SK-N-MC (cell line): ENCODE measurements at regions not wholly inside any gene's neighbourhood (a gene's known extent, or its start where the extent isn't known, plus 50 kb on each side); places are given as distances from the start of the nearest gene placed in this dataset.

Source experiments
- DNase-seq: peaks from one replicate; pipeline ENCODE4 v3.0.0-alpha.2; 2011; ENCODE audit warnings: low read depth, low spot score
- H3K27ac ChIP-seq: fragments of 200-600 bp; sonication (generic); 2 replicates; pipeline ENCODE4 v1.5.1; 2016; ENCODE audit warnings: mixed run types
- H3K36me3 ChIP-seq: fragments of 200-600 bp; sonication (generic); 2 replicates; pipeline ENCODE4 v1.6.1; 2017; ENCODE audit warnings: antibody characterized with exemption, low read length, mixed read lengths; ENCODE audit not compliant: insufficient read depth
- H3K4me3 ChIP-seq: fragments of 200-600 bp; sonication (generic); 2 replicates; pipeline ENCODE4 v1.5.1; 2016
- H3K9ac ChIP-seq: fragments of 200-600 bp; sonication (generic); 2 replicates; pipeline ENCODE4 v1.8.0; 2017; ENCODE audit warnings: mixed run types, mixed read lengths; ENCODE audit not compliant: insufficient read length
- H3K9me3 ChIP-seq: fragments of 200-600 bp; sonication (generic); 2 replicates; pipeline ENCODE4 v1.6.1; 2017; ENCODE audit warnings: low read depth, mild to moderate bottlenecking, antibody characterized with exemption, low read length, moderate library complexity, mixed read lengths
- EZH2 ChIP-seq: fragments of 200-600 bp; sonication (generic); IDR thresholded peaks from one replicate; pipeline ENCODE4 v1.6.1; 2017; ENCODE audit warnings: antibody characterized with exemption
- FOXP2 ChIP-seq: optimal IDR thresholded peaks from 2 replicates; pipeline ENCODE3; 2011; ENCODE audit warnings: mild to moderate bottlenecking, moderate library complexity; ENCODE audit not compliant: insufficient read depth; ENCODE audit errors: extremely low read length, control extremely low read depth
- POLR2AphosphoS5 ChIP-seq: IDR thresholded peaks from 2 replicates; pipeline ENCODE4 v1.6.1; 2012; ENCODE audit warnings: mild to moderate bottlenecking, low read depth, low read length, borderline replicate concordance

GRCh38 chr17:79385962-79386563 is 224.8 kb downstream of the RBFOX3 start:
- no peak overlapping the region for H3K27ac ChIP-seq
- DNase-seq, result no peak
- no peaks in the 10 kb centered on the region for H3K36me3 ChIP-seq
- TF ChIP-seq POLR2AphosphoS5, result no peak
- TF ChIP-seq FOXP2, result no peak
- no peak for TF ChIP-seq EZH2
- no peak overlapping the region for H3K9ac ChIP-seq
- H3K4me3 ChIP-seq, result no peak overlapping the region
- H3K9me3 ChIP-seq, result no peaks in the 10 kb centered on the region

GRCh38 chr17:79382313-79382712 is 228.5 kb downstream of the RBFOX3 start:
- no peak overlapping the region for H3K4me3 ChIP-seq
- DNase-seq, result no peak
- H3K9me3 ChIP-seq, result no peaks in the 10 kb centered on the region
- no peak for TF ChIP-seq POLR2AphosphoS5
- TF ChIP-seq FOXP2, result no peak
- TF ChIP-seq EZH2, result no peak
- no peaks in the 10 kb centered on the region for H3K36me3 ChIP-seq
- no peak overlapping the region for H3K9ac ChIP-seq
- H3K27ac ChIP-seq, result no peak overlapping the region

GRCh38 chr17:79379700-79380445 is 231.0 kb downstream of the RBFOX3 start:
- DNase-seq, result no peak
- Histone ChIP-seq H3K9me3 (no peaks in the 10 kb centered on the region), H3K4me3 (no peak overlapping the region), H3K9ac (no peak overlapping the region), H3K27ac (no peak overlapping the region), H3K36me3 (no peaks in the 10 kb centered on the region)
- no peak for TF ChIP-seq POLR2AphosphoS5
- TF ChIP-seq FOXP2, result no peak
- TF ChIP-seq EZH2, result no peak

GRCh38 chr17:79377230-79377786 is 233.5 kb downstream of the RBFOX3 start:
- no peak for DNase-seq
- Histone ChIP-seq H3K27ac (no peak overlapping the region), H3K4me3 (no peak overlapping the region), H3K9me3 (no peaks in the 10 kb centered on the region), H3K9ac (no peak overlapping the region), H3K36me3 (no peaks in the 10 kb centered on the region)
- TF ChIP-seq FOXP2, result no peak
- no peak for TF ChIP-seq EZH2
- no peak for TF ChIP-seq POLR2AphosphoS5

- Histone ChIP-seq H3K27ac (no peak overlapping the region), H3K9me3 (no peaks in the 10 kb centered on the region), H3K9ac (no peak overlapping the region), H3K4me3 (no peak overlapping the region), H3K36me3 (no peaks in the 10 kb centered on the region)
- DNase-seq, result no peak
- no peak for TF ChIP-seq FOXP2
- TF ChIP-seq POLR2AphosphoS5, result no peak
- no peak for TF ChIP-seq EZH2
These were observed 236.0 kb downstream of the RBFOX3 start for GRCh38 chr17:79374807-79375206.

- no peak overlapping the region for H3K4me3 ChIP-seq
- no peaks in the 10 kb centered on the region for H3K36me3 ChIP-seq
- no peak overlapping the region for H3K9ac ChIP-seq
- H3K27ac ChIP-seq, result no peak overlapping the region
- no peak for DNase-seq
- H3K9me3 ChIP-seq, result no peaks in the 10 kb centered on the region
- TF ChIP-seq FOXP2 (no peak), EZH2 (no peak), POLR2AphosphoS5 (no peak)
These were observed 236.7 kb downstream of the RBFOX3 start for GRCh38 chr17:79374087-79374689.

- Histone ChIP-seq H3K9me3 (no peaks in the 10 kb centered on the region), H3K9ac (no peak overlapping the region), H3K36me3 (no peaks in the 10 kb centered on the region), H3K4me3 (no peak overlapping the region), H3K27ac (no peak overlapping the region)
- no peak for DNase-seq
- TF ChIP-seq FOXP2 (no peak), POLR2AphosphoS5 (no peak), EZH2 (no peak)
These were observed 238.2 kb downstream of the RBFOX3 start for GRCh38 chr17:79372470-79373238.

- Histone ChIP-seq H3K9ac (no peak overlapping the region), H3K4me3 (no peak overlapping the region), H3K36me3 (no peaks in the 10 kb centered on the region), H3K27ac (no peak overlapping the region), H3K9me3 (no peaks in the 10 kb centered on the region)
- TF ChIP-seq FOXP2, result no peak
- no peak for TF ChIP-seq EZH2
- no peak for TF ChIP-seq POLR2AphosphoS5
- no peak for DNase-seq
These were observed 238.9 kb downstream of the RBFOX3 start for GRCh38 chr17:79371984-79372383.
